NCI-H82 treated with DMSO at 0.1 percent for 48 hours (cell line): ENCODE measurements at regions not wholly inside any gene's neighbourhood (a gene's known extent, or its start where the extent isn't known, plus 50 kb on each side); places are given as distances from the start of the nearest gene placed in this dataset.
A peak's percentile ranks its signal among the peaks of the same experiment; 100 is the strongest.

Experiments
- DNase-seq: peaks from one replicate; lab custom pipeline; 2025; ENCODE audit not compliant: unreplicated experiment; lab: John Stamatoyannopoulos, UW

DNA sequence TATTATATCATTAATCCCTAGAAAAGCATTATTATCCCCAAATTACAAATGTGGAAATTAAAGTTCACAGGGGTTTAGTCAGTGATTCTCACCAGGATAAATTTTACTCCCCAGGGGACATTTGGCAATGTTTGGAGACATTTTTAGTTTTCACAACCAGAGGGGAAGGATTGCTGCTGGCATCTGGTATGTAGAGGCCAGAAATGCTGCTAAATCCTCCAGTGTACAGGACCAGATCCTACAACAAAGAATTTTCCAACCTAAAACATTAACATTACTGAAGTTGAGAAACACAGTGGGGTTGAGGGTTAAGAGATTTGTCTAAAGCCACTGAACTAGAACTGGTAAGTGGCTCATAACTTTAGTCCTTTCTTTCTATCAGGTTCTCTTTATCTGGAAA, 162.0 kb upstream of the SYT6 start:
- DNase-seq, result no peak

DNA sequence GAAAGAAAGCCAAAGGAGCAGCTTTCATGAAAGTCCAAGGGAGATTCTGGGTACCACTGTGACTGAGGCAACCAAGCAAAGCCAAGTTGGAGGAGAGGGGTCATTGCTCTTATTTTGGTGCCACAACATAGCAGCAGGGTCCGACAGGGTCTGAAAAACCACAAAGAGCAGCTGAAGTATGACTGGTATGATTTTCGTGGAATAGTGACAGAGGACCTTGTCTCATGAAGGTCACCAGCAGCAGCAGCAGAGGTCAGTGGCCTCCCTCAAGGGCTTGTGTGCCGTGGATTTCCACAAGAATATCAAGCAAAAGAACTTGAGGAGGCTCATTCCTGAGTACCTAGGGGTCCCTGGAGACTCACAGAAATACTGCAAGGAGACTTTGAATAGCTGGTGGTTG, 160.9 kb upstream of the SYT6 start:
- no peak for DNase-seq

GRCh38 chr1:114314098-114314497, 160.4 kb upstream of the SYT6 start:
- DNase-seq, result no peak

DNA sequence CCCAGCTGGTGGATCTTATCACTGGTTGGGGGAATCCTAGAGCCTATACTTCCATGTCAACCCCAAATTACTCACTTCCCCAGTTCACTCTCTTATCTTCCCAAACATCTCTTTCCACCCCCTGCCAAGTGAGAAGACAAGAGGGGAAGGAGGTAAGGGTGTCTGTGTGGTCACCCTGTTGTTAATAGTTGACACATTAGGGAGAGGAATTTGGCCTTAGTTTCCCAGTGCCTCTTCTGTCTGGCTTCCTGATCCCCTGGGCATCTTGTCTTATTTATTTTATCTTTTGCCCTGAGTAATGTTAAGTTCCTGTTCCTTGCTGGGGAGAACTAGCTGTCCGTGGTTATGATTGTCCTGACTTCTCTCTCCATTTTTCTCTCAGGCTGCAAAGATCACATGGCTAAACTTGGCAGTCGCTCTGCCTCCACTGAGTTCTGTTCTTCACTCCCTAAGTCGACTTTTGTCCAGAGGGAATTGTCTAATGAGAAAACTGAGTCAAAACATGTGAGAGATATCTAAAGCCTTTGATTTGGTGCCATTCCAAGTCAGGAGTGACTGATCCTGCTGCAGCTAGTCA, 157.1 kb upstream of the SYT6 start:
- DNase-seq, result no peak

- no peak for DNase-seq
These were observed 149.2 kb upstream of the SYT6 start for GRCh38 chr1:114302821-114303220.

GRCh38 chr1:114299331-114299975, 145.8 kb upstream of the SYT6 start:
- no peak for DNase-seq

DNA sequence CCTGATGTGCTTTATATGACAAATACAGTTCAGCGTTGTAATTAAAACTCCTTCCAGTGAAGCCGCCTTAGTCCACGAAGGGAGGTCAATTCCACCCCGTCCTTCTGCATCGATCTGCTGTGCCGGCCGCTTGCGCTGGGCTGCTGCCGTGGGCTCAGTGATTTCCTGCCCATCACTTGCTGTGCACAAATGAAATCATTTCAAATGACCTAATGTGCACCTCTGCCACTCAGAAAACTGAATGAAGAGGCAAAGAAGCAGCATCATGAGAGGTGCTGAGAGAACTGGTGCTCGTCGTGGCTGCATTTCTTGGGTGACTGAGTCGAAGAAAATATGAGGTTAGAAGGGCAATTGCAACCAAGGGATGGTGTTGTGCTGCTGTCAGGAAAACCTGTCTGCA, 144.3 kb upstream of the SYT6 start:
- no peak for DNase-seq

DNA sequence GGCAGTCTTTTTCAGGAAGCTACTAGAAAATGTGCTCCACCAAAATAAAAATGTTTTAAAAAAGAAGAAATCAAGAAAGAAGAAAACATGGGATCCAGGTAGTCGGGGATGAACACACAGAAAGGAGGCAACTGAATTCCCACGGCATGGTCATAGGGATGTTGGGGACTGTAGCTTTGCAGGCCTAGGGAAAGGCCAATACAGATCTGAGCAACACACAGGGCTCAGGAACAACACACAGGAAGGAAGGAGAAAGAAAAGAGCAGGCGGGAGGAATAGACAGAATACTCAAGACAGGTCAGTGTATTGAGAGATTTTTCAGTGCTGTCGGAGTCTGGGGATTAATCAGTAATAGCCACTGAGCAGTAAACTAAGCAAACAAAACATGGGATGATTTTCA, 142.7 kb upstream of the SYT6 start:
- no peak for DNase-seq

DNA sequence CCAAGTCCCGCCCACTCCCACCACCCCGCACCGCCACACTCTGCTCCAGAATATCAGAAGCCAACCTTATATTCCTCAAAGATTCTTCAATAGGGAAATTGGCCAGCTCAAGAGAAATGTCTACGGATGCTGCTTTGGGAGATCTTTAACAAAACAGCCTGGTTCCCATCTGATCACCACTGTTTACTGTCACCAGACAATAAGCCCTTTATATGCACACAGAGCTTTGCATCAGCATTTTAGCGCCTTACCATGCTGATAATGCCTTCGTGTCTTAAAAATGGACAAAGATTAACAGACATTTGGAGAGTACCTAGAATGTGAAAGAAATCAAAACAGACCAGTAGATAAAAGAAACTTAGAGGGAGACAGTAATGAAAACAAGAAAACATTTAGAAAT, 141.7 kb upstream of the SYT6 start:
- no peak for DNase-seq

- no peak for DNase-seq
These were observed 139.2 kb upstream of the SYT6 start for GRCh38 chr1:114292835-114293234.

GRCh38 chr1:114292194-114292593, 138.5 kb upstream of the SYT6 start:
- no peak for DNase-seq

- DNase-seq, result no peak
These were observed 137.1 kb upstream of the SYT6 start for GRCh38 chr1:114290776-114291175.

DNA sequence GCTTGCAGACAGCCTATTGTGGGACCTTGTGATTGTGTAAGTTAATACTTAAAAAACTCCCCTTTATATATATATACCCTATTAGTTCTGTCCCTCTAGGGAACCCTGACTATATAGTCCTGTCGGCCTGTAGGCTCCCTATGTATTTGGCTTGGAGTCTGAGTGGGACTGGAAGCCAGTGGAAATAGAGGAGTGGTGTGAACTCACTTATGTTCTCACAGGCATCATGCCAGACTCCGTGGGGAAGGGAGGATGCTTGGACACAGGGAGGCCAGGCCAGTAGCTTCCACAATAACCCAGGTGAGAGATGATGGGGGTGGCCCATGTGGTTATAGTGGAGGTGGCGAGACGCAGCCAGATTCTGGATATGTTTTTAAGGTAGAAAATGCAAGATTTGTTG, 136.7 kb upstream of the SYT6 start:
- DNase-seq, result no peak

- DNase-seq, result peak; percentile 65
These were observed 136.2 kb upstream of the SYT6 start for GRCh38 chr1:114289824-114290223.

DNA sequence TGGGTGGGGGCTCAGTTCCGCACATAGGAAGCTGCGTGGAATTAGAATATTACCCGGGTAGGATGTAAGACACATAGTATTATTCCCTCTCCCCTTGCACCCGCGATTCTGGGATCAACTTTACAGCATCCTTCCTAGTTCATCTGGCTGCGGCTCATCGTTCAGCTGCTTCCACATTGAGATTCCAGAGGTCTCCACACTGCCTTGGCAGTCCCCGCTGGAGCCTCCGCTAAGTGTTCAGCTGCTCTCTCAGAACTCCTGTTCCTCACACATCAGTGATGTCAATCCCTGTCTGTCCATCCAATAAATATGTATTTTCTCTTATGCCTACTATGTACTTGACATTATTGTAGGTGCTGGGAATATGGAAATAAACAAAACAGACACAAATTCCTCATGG, 135.6 kb upstream of the SYT6 start:
- DNase-seq, result no peak

DNA sequence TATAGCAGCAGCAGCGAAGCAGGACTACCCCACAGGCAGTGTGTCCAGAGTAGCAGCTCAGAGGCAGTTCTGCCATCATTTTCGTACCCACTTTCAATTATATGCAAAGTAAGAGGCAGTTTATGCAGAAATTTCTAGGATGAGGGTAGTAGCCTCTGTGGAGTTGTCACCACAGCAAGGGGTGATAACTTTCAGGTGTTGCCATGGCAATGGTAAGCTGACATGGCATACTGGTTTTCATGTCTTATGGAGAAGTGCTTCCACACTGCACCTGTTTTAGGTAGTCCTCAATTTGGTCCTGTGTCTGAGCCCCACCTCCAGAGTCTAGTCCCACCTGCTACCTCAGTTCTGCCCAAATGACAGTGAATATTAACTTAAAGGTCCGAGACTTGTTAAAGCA, 133.3 kb upstream of the SYT6 start:
- no peak for DNase-seq

DNA sequence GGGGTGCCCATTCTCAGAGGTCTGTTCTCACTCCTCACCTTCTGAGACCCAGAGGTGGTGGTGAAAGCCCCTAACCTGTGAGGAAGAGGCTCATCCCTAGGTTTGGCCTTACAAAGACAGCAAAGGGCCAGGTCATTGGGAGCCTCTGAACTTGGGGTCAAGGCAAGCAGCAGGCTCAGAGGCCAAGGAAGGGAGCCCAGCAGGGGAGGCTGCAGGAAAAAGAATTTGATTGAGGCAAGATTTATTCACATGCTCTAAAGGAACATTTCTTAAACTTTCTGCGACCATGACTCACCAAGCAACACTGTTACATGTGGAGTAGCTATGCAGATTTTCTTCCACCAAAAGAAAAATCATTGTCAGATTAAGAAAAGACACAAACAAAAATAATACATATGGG, 132.5 kb upstream of the SYT6 start:
- no peak for DNase-seq

DNA sequence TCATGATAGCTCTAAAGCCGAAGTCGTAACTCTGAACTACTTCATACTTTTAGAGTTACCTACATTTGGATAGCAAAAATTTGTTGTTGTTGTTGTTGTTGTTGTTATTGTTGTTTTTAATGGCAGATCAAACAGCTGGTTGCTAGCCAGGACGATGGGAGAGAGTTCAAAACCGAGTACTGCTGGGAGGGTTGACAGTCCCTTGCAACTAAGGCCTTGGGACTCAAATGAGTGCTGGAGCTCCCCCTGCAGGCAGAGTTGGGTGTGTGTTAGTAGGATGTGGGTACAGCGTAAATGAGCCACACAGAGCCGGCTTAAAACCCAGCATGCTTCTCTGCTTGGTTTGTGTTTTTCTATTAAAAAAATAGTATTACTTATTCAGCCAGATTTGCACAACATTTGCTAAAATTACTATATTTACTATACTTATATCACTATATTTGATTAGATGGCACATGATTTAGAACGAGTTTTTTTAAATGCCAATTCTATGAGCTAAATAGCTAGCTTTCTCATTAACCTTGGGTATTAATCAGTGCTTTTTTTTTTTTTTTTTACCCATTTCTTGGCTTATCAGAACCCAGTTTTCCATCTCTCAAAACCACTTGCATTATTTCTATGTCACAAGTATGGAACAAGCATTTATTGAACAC, 129.2 kb upstream of the SYT6 start:
- peak; percentile 80 for DNase-seq

DNA sequence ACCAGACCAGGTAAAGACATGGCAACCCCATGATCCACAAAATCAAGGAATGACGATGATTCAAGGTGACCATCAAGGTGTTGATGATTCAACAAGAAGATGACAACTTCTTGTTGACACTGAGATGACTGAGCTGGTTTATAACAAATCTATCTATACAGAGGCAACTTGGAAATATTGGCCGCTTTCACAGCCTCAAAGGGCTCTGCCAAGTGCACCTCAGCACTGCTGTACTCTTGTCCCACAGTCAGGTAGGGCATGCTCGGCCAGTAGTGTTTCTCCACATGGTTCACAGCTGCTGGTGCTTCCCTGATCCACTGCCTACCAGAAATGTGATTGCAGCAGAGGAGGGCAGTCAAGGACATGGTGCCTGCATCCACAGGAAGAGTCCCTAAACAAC, 125.2 kb upstream of the SYT6 start:
- no peak for DNase-seq

DNA sequence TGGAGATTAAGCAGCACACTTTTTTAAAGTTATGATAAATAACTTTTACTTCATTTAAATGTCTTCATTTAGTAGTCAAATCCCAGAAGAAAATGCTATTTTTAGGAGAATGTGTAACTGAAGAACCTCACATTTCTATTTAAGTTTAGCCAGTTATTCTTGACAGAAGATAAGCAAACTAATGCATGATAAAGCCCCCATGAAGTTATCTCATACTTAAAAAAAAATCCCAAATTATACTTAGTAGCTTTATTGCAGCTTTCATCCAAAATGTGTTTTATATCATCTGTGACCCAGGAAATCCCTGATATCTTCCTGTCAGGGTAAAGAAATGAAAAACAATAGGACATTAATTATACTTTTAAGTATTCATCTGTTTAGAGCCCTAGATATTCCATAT, 124.8 kb upstream of the SYT6 start:
- no peak for DNase-seq

DNA sequence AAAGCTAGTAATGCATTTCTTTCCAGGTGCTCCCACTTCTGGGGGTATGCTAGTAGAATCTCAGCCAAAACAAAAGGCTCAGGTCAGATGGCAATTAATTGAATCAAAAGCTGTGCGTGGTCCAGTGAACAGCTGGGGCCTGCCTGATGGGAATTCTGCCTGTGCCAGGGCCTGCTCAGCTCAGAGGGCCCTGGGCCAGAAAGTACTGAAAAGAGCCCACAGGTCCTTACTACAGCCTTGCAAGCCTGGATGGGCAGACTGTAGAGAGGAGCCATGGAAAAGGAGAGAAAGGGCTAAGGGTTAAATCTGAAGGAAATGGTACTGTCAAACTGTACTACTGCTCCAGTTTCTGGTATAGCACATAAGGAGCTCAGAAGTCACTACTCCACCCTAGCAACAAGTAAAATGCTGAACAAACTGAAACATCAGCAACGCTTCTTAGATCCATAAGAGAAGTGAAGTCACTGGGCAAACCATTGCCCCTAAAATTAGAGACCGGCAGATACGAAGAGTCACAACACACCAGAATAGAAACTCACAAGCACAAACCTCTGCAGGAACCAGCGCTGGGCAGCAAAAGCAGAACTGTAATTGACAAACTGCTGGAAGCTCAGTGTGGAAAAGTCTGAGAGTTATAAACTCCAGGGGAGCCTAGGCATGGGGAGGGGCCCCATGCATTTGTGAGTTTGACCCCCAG, 121.1 kb upstream of the SYT6 start:
- DNase-seq, result peak; percentile 63

DNA sequence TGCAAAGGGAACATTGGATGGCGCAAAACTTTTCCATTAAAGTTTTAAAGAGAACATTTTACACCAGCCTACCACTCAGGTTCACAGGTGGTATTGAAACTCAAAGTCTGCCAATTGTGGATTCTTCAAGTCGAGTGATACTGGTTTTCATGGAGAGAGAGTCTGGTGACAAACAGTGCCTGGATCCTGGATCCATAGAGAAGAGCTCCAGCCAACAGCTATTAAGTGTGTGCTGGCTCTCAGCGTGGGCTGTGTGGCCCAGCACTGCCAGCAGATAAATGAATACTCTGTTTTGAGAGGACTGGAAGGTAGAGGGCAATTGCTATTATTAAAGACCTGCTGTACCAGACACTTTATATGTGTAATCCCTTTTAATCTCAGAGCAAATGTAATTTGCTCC, 118.9 kb upstream of the SYT6 start:
- no peak for DNase-seq
